BLaER1 (cell line): ENCODE measurements at regions not wholly inside any gene's neighbourhood (a gene's known extent, or its start where the extent isn't known, plus 50 kb on each side); places are given as distances from the start of the nearest gene placed in this dataset.
A peak's percentile ranks its signal among the peaks of the same experiment; 100 is the strongest.

Experiments
- H3K27ac ChIP-seq: shearing (Covaris generic); formaldehyde crosslinking; 2 replicates; pipeline ENCODE4 v1.8.1; 2022
- H3K27me3 ChIP-seq: shearing (Covaris generic); formaldehyde crosslinking; 2 replicates; pipeline ENCODE4 v1.8.1; 2022
- H3K36me3 ChIP-seq: shearing (Covaris generic); formaldehyde crosslinking; 2 replicates; pipeline ENCODE4 v1.8.1; 2022
- H3K4me1 ChIP-seq: shearing (Covaris generic); formaldehyde crosslinking; 2 replicates; pipeline ENCODE4 v1.8.1; 2022
- H3K4me2 ChIP-seq: shearing (Covaris generic); formaldehyde crosslinking; 2 replicates; pipeline ENCODE4 v1.8.1; 2022
- H3K4me3 ChIP-seq: shearing (Covaris generic); formaldehyde crosslinking; 2 replicates; pipeline ENCODE4 v1.8.1; 2022
- H3K9ac ChIP-seq: shearing (Covaris generic); formaldehyde crosslinking; 2 replicates; pipeline ENCODE4 v1.8.1; 2022
- H3K9me3 ChIP-seq: shearing (Covaris generic); formaldehyde crosslinking; 2 replicates; pipeline ENCODE4 v1.8.1; 2022
- H4K20me1 ChIP-seq: shearing (Covaris generic); formaldehyde crosslinking; 2 replicates; pipeline ENCODE4 v1.8.1; 2022
- Cebpa-rat ChIP-seq: shearing (Covaris generic); IDR thresholded peaks from 2 replicates; pipeline ENCODE4 v1.8.1; 2022

DNA sequence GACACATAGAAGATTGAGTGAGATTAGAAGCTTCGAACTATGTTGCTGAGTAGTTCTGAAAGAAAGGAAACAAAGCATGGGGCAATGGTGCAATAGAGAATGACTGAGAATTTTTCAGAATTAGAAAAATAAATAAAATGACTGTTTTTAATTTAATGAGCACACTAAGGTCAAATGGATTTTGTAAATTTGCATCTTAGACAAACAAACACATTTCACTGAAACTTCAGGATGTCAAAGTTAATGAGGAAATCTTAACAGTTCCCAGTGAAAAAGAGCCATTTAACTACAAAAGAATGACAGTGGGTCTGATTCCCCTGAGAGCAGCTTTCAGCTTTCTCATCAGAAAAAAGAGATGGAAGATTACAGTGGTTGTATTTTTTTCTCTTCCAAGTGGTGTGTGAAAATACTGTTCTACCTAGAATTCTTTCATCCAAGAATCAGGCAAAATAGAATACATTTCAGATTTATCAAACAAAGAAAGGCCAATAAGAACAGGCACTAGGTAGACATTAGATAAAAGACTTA is 591.9 kb downstream of the SEMA5A start:
- Histone ChIP-seq H3K9me3 (no peaks in the 10 kb centered on the region), H3K27me3 (no peaks in the 10 kb centered on the region), H3K9ac (no peak overlapping the region), H3K4me1 (peaks cover 49% of the 10 kb centered on the region), H3K27ac (peak overlapping the region; percentile 86), H3K4me2 (peak overlapping the region; percentile 54), H3K36me3 (no peaks in the 10 kb centered on the region), H4K20me1 (no peaks in the 10 kb centered on the region), H3K4me3 (no peak overlapping the region)
- no peak for TF ChIP-seq Cebpa-rat

- peaks cover 46% of the 10 kb centered on the region for H3K4me1 ChIP-seq
- no peak overlapping the region for H3K9ac ChIP-seq
- H3K27me3 ChIP-seq: no peaks in the 10 kb centered on the region
- H3K36me3 ChIP-seq: no peaks in the 10 kb centered on the region
- no peaks in the 10 kb centered on the region for H3K9me3 ChIP-seq
- no peak for TF ChIP-seq Cebpa-rat
- H3K4me2 ChIP-seq: no peak overlapping the region
- H3K27ac ChIP-seq: no peak overlapping the region
- no peaks in the 10 kb centered on the region for H4K20me1 ChIP-seq
- H3K4me3 ChIP-seq: no peak overlapping the region
These were observed 591.1 kb downstream of the SEMA5A start for GRCh38 chr5:8954801-8955200.

DNA sequence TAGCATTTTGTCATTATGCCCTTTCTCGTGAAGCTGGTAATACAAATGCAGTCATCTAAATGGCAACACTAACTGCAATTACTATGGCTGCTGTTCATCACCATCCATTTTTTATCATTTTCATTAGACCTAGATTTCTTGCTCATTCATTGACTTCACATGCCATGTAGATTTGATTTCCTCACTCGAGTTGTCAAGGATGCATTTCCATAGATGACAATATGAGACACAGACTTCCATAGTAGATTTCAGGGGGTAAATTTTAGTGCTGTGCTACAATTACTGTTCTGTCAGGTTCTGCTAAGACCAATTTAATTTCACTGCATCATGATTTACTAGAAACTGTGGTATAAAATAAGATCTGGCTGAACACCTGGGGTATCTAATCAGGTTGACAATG is 589.2 kb downstream of the SEMA5A start:
- no peak for TF ChIP-seq Cebpa-rat
- no peak overlapping the region for H3K4me3 ChIP-seq
- peaks cover 27% of the 10 kb centered on the region for H3K4me1 ChIP-seq
- H3K9me3 ChIP-seq: no peaks in the 10 kb centered on the region
- no peak overlapping the region for H3K9ac ChIP-seq
- no peak overlapping the region for H3K27ac ChIP-seq
- no peaks in the 10 kb centered on the region for H3K36me3 ChIP-seq
- H3K4me2 ChIP-seq: no peak overlapping the region
- H4K20me1 ChIP-seq: no peaks in the 10 kb centered on the region
- no peaks in the 10 kb centered on the region for H3K27me3 ChIP-seq

DNA sequence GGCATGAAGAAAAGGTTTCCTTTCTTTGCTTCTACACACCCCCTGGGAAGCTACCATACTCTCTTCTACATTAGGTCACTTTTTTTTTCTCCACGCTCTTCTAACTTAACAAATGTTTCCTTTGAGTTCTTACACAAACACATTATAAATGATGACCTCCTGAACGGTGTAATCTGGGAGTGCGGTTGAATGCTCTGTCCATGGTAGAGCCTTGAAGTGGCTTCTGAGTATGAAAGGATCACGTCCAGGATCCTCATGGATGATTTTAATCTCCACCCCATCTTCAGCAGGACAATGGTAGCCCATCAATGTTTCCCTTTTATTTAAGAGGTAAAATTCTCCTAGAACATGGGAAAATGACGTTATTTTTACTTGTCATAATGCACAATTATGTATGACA is 587.3 kb downstream of the SEMA5A start:
- Histone ChIP-seq H3K4me3 (no peak overlapping the region), H3K9me3 (no peaks in the 10 kb centered on the region), H3K4me1 (peaks cover 8% of the 10 kb centered on the region), H3K9ac (no peak overlapping the region), H3K36me3 (no peaks in the 10 kb centered on the region), H4K20me1 (no peaks in the 10 kb centered on the region), H3K27ac (no peak overlapping the region), H3K27me3 (no peaks in the 10 kb centered on the region), H3K4me2 (no peak overlapping the region)
- TF ChIP-seq Cebpa-rat: no peak

DNA sequence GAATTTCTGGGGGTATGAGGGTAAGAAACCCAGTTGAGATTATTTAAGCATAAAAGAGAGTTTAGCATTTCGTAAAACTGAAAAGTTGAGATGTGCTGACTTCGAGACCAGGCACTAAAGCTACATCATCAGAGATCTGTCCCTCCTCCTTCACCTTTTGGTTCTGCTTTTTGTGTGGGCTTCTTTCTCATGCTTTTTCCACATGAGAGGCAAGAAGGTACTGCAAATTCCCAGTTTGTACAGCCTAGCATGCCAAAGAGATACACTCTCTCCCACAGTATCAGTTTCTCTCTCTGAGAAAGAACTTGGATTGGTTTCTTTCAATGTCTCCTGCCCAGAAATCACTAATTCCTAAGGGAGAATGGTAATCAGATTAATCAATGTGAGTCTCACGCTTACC is 584.7 kb downstream of the SEMA5A start:
- no peak overlapping the region for H3K9ac ChIP-seq
- H3K9me3 ChIP-seq: peaks cover 3% of the 10 kb centered on the region; the same call in 1 of the 2 replicates

GRCh38 chr5:8961956-8962355 is 583.9 kb downstream of the SEMA5A start:
- TF ChIP-seq Cebpa-rat: no peak
- no peak overlapping the region for H3K27ac ChIP-seq

More for the DNA sequence above, 584.7 kb downstream of the SEMA5A start:
- Histone ChIP-seq H3K4me3 (no peak overlapping the region), H4K20me1 (no peaks in the 10 kb centered on the region), H3K27ac (no peak overlapping the region), H3K36me3 (no peaks in the 10 kb centered on the region), H3K27me3 (no peaks in the 10 kb centered on the region), H3K4me2 (no peak overlapping the region), H3K4me1 (no peaks in the 10 kb centered on the region)
- TF ChIP-seq Cebpa-rat: no peak

DNA sequence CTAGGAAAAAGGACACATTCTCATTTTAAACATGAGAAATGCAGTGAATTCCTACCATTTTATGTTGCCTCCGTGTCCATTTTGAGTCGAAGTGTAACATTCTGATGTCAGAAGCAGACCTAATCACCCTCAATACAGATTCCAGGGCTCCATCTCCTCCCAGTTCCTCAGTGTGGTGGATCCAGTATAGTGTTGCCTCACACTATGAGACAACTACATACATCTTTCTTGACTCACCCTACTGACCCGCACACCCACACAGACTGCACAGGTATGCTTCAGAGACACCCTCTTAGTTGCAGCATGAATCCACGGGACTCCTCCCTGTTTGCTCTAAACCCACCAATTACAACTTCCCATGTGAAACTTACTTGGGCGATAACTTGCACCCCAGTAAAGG is 564.9 kb downstream of the SEMA5A start:
- Histone ChIP-seq H3K9me3 (no peaks in the 10 kb centered on the region), H4K20me1 (no peaks in the 10 kb centered on the region), H3K4me3 (no peak overlapping the region), H3K4me1 (no peaks in the 10 kb centered on the region), H3K4me2 (no peak overlapping the region), H3K27me3 (no peaks in the 10 kb centered on the region), H3K36me3 (no peaks in the 10 kb centered on the region), H3K9ac (no peak overlapping the region), H3K27ac (no peak overlapping the region)
- no peak for TF ChIP-seq Cebpa-rat

More at GRCh38 chr5:8961956-8962355, 583.9 kb downstream of the SEMA5A start:
- Histone ChIP-seq H3K4me3 (no peak overlapping the region), H3K9me3 (peaks cover 3% of the 10 kb centered on the region; the same call in 1 of the 2 replicates), H4K20me1 (no peaks in the 10 kb centered on the region), H3K27me3 (no peaks in the 10 kb centered on the region), H3K36me3 (no peaks in the 10 kb centered on the region), H3K4me2 (no peak overlapping the region), H3K4me1 (no peaks in the 10 kb centered on the region), H3K9ac (no peak overlapping the region)

DNA sequence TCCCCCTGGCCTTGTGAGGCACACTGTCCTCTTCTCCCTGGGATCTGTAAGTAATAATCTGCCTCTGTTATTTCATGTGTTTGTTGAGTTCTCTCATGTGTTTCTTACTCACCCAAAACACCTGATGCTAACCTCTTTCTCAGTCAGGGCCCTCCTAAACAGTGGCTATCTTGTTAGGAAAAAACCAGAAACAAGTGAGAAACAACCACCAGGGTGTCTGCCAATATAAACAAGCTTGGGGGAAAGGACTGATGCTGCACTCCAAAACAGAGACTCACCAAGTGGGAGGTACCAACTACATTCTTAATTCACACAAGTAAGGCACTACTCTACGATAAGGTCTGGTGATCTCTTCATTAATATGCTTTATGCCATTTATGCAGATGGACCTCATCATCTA is 564.4 kb downstream of the SEMA5A start:
- H3K27ac ChIP-seq: no peak overlapping the region
- no peaks in the 10 kb centered on the region for H3K4me1 ChIP-seq
- no peaks in the 10 kb centered on the region for H3K27me3 ChIP-seq
- H3K4me3 ChIP-seq: no peak overlapping the region
- H4K20me1 ChIP-seq: no peaks in the 10 kb centered on the region
- no peaks in the 10 kb centered on the region for H3K9me3 ChIP-seq
- H3K9ac ChIP-seq: no peak overlapping the region
- TF ChIP-seq Cebpa-rat: no peak
- H3K36me3 ChIP-seq: no peaks in the 10 kb centered on the region
- no peak overlapping the region for H3K4me2 ChIP-seq

- Histone ChIP-seq H3K36me3 (no peaks in the 10 kb centered on the region), H3K4me2 (no peak overlapping the region), H3K27me3 (no peaks in the 10 kb centered on the region), H3K27ac (no peak overlapping the region), H3K4me3 (no peak overlapping the region), H3K4me1 (no peaks in the 10 kb centered on the region), H4K20me1 (no peaks in the 10 kb centered on the region), H3K9ac (no peak overlapping the region), H3K9me3 (no peaks in the 10 kb centered on the region)
- TF ChIP-seq Cebpa-rat: no peak
These were observed 561.5 kb downstream of the SEMA5A start for GRCh38 chr5:8984386-8984785.
